Keratinocyte (primary cell): ENCODE measurements at regions not wholly inside any gene's neighbourhood (a gene's known extent, or its start where the extent isn't known, plus 50 kb on each side); places are given as distances from the start of the nearest gene placed in this dataset.

Experiments used
- DNase-seq: peaks from one replicate; pipeline ENCODE4 v3.0.0-alpha.2; 2011; ENCODE audit warnings: low read depth, missing footprints, low spot score
- FAIRE-seq: peaks from 2 replicates; lab custom pipeline; 2011; peaks lifted over from hg19 to GRCh38; lab: Jason Lieb, UNC
- H2AFZ ChIP-seq: 2 replicates; pipeline ENCODE4 v1.6.0; 2012; ENCODE audit warnings: low read length, control low read depth, inconsistent platforms; ENCODE audit not compliant: control insufficient read depth
- H3K27ac ChIP-seq: 2 replicates; pipeline ENCODE4 v1.5.1; 2011; ENCODE audit warnings: low read length; ENCODE audit not compliant: control insufficient read depth, insufficient read depth
- H3K27me3 ChIP-seq: 3 replicates; pipeline ENCODE4 v1.6.0; 2011; ENCODE audit warnings: low read length; ENCODE audit not compliant: control insufficient read depth, insufficient read depth; ENCODE audit errors: extremely low read depth
- H3K36me3 ChIP-seq, 2 experiments: 2 replicates in 1 of 2; 3 replicates in 1 of 2; pipeline ENCODE4 v1.5.1; 2011; ENCODE audit warnings: low read length in 2 of 2, mild to moderate bottlenecking in 1 of 2; ENCODE audit not compliant: control insufficient read depth in 2 of 2, insufficient read depth in 2 of 2; ENCODE audit errors: extremely low read depth in 1 of 2
- H3K4me1 ChIP-seq: 3 replicates; pipeline ENCODE4 v1.5.1; 2011; ENCODE audit warnings: low read length; ENCODE audit not compliant: control insufficient read depth, insufficient read depth; ENCODE audit errors: extremely low read depth
- H3K4me2 ChIP-seq: 3 replicates; pipeline ENCODE4 v1.6.0; 2011; ENCODE audit warnings: low read depth, low read length; ENCODE audit not compliant: control insufficient read depth, insufficient read depth; ENCODE audit errors: extremely low read depth
- H3K4me3 ChIP-seq, 3 experiments: fragments of 200-600 bp in 1 of 3; sonication (generic) in 1 of 3; 2 replicates in 2 of 3; 3 replicates in 1 of 3; pipeline ENCODE4 v1.5.1; 2011 to 2016; ENCODE audit warnings: low read length in 3 of 3, mild to moderate bottlenecking in 3 of 3, control low read depth in 2 of 3, inconsistent platforms in 1 of 3, low read depth in 1 of 3, mixed read lengths in 1 of 3, mixed run types in 1 of 3, moderate library complexity in 1 of 3; ENCODE audit not compliant: control insufficient read depth in 2 of 3, insufficient read depth in 2 of 3; ENCODE audit errors: extremely low read depth in 1 of 3
- H3K79me2 ChIP-seq: 2 replicates; pipeline ENCODE4 v1.6.0; 2012; ENCODE audit warnings: low read length; ENCODE audit not compliant: control insufficient read depth, insufficient read depth
- H3K9ac ChIP-seq: 3 replicates; pipeline ENCODE4 v1.6.0; 2011; ENCODE audit warnings: low read length; ENCODE audit not compliant: control insufficient read depth, insufficient read depth; ENCODE audit errors: extremely low read depth
- H3K9me1 ChIP-seq: 3 replicates; pipeline ENCODE4 v1.6.0; 2011; ENCODE audit warnings: low read length; ENCODE audit not compliant: control insufficient read depth, insufficient read depth; ENCODE audit errors: extremely low read depth
- H3K9me3 ChIP-seq: 2 replicates; pipeline ENCODE4 v1.5.1; 2012; ENCODE audit warnings: low read depth, low read length; ENCODE audit not compliant: control insufficient read depth
- H4K20me1 ChIP-seq: 3 replicates; pipeline ENCODE4 v1.6.0; 2011; ENCODE audit warnings: low read length; ENCODE audit not compliant: control insufficient read depth, insufficient read depth; ENCODE audit errors: extremely low read depth
- CTCF ChIP-seq, 3 experiments: IDR thresholded peaks in 1 of 3; conservative IDR thresholded peaks in 1 of 3; optimal IDR thresholded peaks in 1 of 3; 2 replicates in 2 of 3; 3 replicates in 1 of 3; pipeline versions ENCODE3 to v1.5.1; 2011; ENCODE audit warnings: low read length in 3 of 3, mild to moderate bottlenecking in 3 of 3, moderate library complexity in 2 of 3, control low read depth in 1 of 3, inconsistent platforms in 1 of 3; ENCODE audit not compliant: insufficient read depth in 2 of 3; ENCODE audit errors: extremely low read depth in 1 of 3
- EZH2 ChIP-seq: IDR thresholded peaks from one replicate; pipeline ENCODE4 v1.6.1; 2012; ENCODE audit warnings: inconsistent platforms, mild to moderate bottlenecking, low read length, moderate library complexity
- dilution Hi-C: fragments of 300-500 bp; cut with MboI; formaldehyde crosslinking; loops from one replicate; pipeline ENCODE4 v1.7.0; 2020; ENCODE audit warnings: low sequenced_read_pairs; ENCODE audit not compliant: extremely low pct_ligation_motif_present

GRCh38 chr10:31262672-31263071, 56.3 kb upstream of the ZEB1 start:
- no peaks in the 10 kb centered on the region for H4K20me1 ChIP-seq
- H3K9ac ChIP-seq, result no peak overlapping the region
- H3K4me1 ChIP-seq, result no peaks in the 10 kb centered on the region
- TF ChIP-seq EZH2, result no peak
- no peak for TF ChIP-seq CTCF (optimal IDR thresholded peaks at IDR 0.05 in 1 of 3, IDR thresholded peaks at IDR 0.05 in 1 of 3, conservative IDR thresholded peaks at IDR 0.05 in 1 of 3; ENCODE audit: extremely low read depth in 1 of 3, insufficient read depth in 2 of 3, low read length in 3 of 3)
- H2AFZ ChIP-seq, result no peak overlapping the region
- H3K9me1 ChIP-seq, result no peaks in the 10 kb centered on the region
- no peaks in the 10 kb centered on the region for H3K9me3 ChIP-seq
- H3K4me2 ChIP-seq, result no peak overlapping the region
- DNase-seq (no peak), FAIRE-seq (no peak)
- no peak overlapping the region for H3K4me3 ChIP-seq
- no peak overlapping the region for H3K27ac ChIP-seq
- H3K27me3 ChIP-seq, result no peaks in the 10 kb centered on the region
- dilution Hi-C loops, result no loop called here
- H3K79me2 ChIP-seq, result no peaks in the 10 kb centered on the region
- H3K36me3 ChIP-seq, result no peaks in the 10 kb centered on the region

GRCh38 chr10:31263903-31264302, 55.1 kb upstream of the ZEB1 start:
- TF ChIP-seq EZH2, result no peak
- H4K20me1 ChIP-seq, result no peaks in the 10 kb centered on the region
- H3K4me3 ChIP-seq, result no peak overlapping the region
- H3K9me3 ChIP-seq, result no peaks in the 10 kb centered on the region
- H3K4me1 ChIP-seq, result no peaks in the 10 kb centered on the region
- no peaks in the 10 kb centered on the region for H3K9me1 ChIP-seq
- H3K36me3 ChIP-seq, result no peaks in the 10 kb centered on the region
- dilution Hi-C loops, result no loop called here
- FAIRE-seq (no peak), DNase-seq (no peak)
- no peaks in the 10 kb centered on the region for H3K27me3 ChIP-seq
- H3K9ac ChIP-seq, result no peak overlapping the region
- no peak overlapping the region for H3K4me2 ChIP-seq
- no peak overlapping the region for H3K27ac ChIP-seq
- H3K79me2 ChIP-seq, result no peaks in the 10 kb centered on the region
- H2AFZ ChIP-seq, result no peak overlapping the region
